ENCODE measurements at regions not wholly inside any gene's neighbourhood (a gene's known extent, or its start where the extent isn't known, plus 50 kb on each side); places are given as distances from the start of the nearest gene placed in this dataset.
A peak's percentile ranks its signal among the peaks of the same experiment; 100 is the strongest.

DNA sequence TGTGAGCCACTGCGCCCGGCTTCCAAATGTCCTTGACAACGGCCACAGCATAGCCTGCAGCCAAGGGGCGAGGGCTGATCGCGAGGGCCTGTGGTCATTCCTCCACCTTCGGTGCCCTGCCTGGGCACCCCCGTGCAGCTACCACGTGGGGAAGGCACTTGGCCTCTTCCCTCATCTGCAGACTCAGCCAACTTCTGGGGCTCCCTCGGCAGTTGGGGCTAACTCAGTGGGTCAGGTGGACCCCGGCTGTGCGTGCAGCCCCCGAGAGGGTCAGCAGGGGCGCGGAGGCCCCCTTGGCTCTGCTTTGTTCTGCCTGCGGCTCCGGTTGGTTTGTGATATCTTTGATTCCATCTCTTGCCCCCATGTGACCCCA is 52.9 kb upstream of the BHLHE23 start (continued):
- TF ChIP-seq ZBTB7A (IDR thresholded peaks at IDR 0.05; ENCODE audit: borderline replicate concordance, control insufficient read depth, low read depth, low read length) (no peak), TFAM (CRISPR knock-in tag; conservative IDR thresholded peaks at IDR 0.05) (no peak)

DNA sequence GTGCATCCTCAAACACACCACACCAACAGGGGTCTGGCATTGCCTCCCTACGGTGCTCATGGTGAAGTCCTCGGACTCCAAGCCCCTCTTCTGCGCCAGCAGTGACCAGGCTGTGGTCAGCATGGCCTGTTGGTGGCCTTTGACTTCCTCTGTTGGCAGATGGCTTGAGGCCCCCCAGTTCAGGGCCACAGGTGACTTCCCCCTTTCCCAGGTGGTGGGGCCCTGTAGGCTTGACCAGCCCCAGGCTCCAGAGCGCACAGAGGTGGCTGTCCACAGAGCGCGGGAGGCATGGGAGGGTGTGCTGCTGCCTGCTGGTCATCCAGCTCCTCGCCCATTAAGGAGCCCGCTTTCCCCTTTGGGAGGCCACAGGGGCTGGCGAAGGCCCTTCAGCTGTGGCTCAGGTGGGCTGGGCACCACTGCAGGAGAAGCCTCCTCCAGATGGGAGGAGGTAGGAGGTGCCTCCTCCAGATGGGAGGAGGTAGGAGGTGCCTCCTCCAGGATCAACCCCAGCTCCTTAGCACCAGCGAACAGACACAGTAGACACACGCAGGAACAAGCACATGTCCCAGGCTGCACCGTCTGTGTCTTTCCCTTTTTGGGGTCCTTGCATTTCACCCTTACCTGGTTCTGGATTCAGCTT is 52.1 kb upstream of the BHLHE23 start:
- whole genome bisulfite sequencing (ENCODE audit: insufficient coverage, low coverage, missing lambda C conversion rate), result 1% methylated on average over 11 of the region's 12 CpGs
- no peak overlapping the region for H2AFZ ChIP-seq (ENCODE audit: low read depth, low read length)
- peaks cover 6 to 62% of the 10 kb centered on the region in 2 experiments for H3K27me3 ChIP-seq (ENCODE audit: control insufficient read depth in 2 of 2, insufficient read depth in 2 of 2, low read length in 2 of 2)
- in situ Hi-C loops (cut with MboI), result no loop called here
- H4K20me1 ChIP-seq (replicated peaks; ENCODE audit: control insufficient read depth, insufficient read depth, low read length), result peaks cover 15% of the 10 kb centered on the region
- POLR2A ChIA-PET, result no interaction called here
- no peaks in the 10 kb centered on the region for H3K9me1 ChIP-seq (ENCODE audit: control insufficient read depth, insufficient read depth, low read length)
- H3K4me2 ChIP-seq (ENCODE audit: insufficient read depth, low read length), result no peak overlapping the region
- DNase-seq (ENCODE audit: extremely low read depth in 1 of 4, low spot score in 3 of 4) (peak in 3 of 4 experiments; percentile 24 to 42 (median 32)), FAIRE-seq (no peak), ATAC-seq (0 out of 3 replicates have a peak, but pooled peaks have one; percentile 39)
- intact Hi-C loops (cut with micrococcal nuclease), result loop anchor here (5.0 kb wide), 1 partner anchor 113 kb away; no protein-coding TSS in a partner anchor
- H3K4me1 ChIP-seq (replicated peaks in 1 of 2; ENCODE audit: control insufficient read depth in 2 of 2, insufficient read depth in 2 of 2, low read length in 2 of 2), result peaks cover 0 to 30% of the 10 kb centered on the region in 2 experiments; a peak in 2 of 5 replicates
- no peak overlapping the region for H3K4me3 ChIP-seq
- CTCF ChIA-PET (ENCODE audit: low intra/inter-chr PET ratio), result interaction anchor here (0.6 to 0.7 kb wide), 2 partner anchors 121 to 367 kb away, joined by 3 read pairs; no protein-coding TSS in a partner anchor
- H3K36me3 ChIP-seq (ENCODE audit: control insufficient read depth, insufficient read depth, low read length), result no peaks in the 10 kb centered on the region
- no peak overlapping the region for H3K9ac ChIP-seq (ENCODE audit: insufficient read depth in 1 of 2, low read depth in 2 of 2, low read length in 2 of 2)
- BruUV-seq (replicated peaks), result no TSS peak
- H3K9me3 ChIP-seq (replicated peaks; ENCODE audit: control insufficient read depth, insufficient read depth, low read depth, low read length), result peaks cover 5% of the 10 kb centered on the region
- H3K27ac ChIP-seq (ENCODE audit: extremely low read depth, low read depth, low read length), result no peak overlapping the region
- no peaks in the 10 kb centered on the region for H3K79me2 ChIP-seq (ENCODE audit: control insufficient read depth, insufficient read depth, low read length)
- TF ChIP-seq ZNF830 (CRISPR knock-in tag; IDR thresholded peaks at IDR 0.05) (no peak), SMAD4 (CRISPR knock-in tag; conservative IDR thresholded peaks at IDR 0.05) (no peak), ATF7 (IDR thresholded peaks at IDR 0.05) (no peak), FOS (IDR thresholded peaks at IDR 0.05; ENCODE audit: extremely low read depth, insufficient read length) (no peak), ZNF274 (IDR thresholded peaks at IDR 0.05; ENCODE audit: borderline replicate concordance, low read depth, low read length) (no peak), SRSF9 (IDR thresholded peaks at IDR 0.05; ENCODE audit: borderline replicate concordance, low read depth, low read length) (no peak), NR2F6 (CRISPR knock-in tag; IDR thresholded peaks at IDR 0.05) (no peak), L3MBTL2 (IDR thresholded peaks at IDR 0.05) (no peak), CBX8 (IDR thresholded peaks at IDR 0.05; ENCODE audit: borderline replicate concordance, extremely low read depth, low read depth, low read length, poor library complexity, severe bottlenecking) (no peak), CCNT2 (IDR thresholded peaks at IDR 0.05; ENCODE audit: borderline replicate concordance, extremely low read depth, insufficient read length, low read depth, low read length) (no peak)
- TF ChIP-seq, protein P1, sequence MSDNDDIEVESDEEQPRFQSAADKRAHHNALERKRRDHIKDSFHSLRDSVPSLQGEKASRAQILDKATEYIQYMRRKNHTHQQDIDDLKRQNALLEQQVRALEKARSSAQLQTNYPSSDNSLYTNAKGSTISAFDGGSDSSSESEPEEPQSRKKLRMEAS (CRISPR knock-in tag; IDR thresholded peaks at IDR 0.05), result no peak
- TF ChIP-seq, protein P2, sequence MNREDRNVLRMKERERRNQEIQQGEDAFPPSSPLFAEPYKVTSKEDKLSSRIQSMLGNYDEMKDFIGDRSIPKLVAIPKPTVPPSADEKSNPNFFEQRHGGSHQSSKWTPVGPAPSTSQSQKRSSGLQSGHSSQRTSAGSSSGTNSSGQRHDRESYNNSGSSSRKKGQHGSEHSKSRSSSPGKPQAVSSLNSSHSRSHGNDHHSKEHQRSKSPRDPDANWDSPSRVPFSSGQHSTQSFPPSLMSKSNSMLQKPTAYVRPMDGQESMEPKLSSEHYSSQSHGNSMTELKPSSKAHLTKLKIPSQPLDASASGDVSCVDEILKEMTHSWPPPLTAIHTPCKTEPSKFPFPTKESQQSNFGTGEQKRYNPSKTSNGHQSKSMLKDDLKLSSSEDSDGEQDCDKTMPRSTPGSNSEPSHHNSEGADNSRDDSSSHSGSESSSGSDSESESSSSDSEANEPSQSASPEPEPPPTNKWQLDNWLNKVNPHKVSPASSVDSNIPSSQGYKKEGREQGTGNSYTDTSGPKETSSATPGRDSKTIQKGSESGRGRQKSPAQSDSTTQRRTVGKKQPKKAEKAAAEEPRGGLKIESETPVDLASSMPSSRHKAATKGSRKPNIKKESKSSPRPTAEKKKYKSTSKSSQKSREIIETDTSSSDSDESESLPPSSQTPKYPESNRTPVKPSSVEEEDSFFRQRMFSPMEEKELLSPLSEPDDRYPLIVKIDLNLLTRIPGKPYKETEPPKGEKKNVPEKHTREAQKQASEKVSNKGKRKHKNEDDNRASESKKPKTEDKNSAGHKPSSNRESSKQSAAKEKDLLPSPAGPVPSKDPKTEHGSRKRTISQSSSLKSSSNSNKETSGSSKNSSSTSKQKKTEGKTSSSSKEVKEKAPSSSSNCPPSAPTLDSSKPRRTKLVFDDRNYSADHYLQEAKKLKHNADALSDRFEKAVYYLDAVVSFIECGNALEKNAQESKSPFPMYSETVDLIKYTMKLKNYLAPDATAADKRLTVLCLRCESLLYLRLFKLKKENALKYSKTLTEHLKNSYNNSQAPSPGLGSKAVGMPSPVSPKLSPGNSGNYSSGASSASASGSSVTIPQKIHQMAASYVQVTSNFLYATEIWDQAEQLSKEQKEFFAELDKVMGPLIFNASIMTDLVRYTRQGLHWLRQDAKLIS (CRISPR knock-in tag; IDR thresholded peaks at IDR 0.05), result no peak

Data from K562 (cell line).